ENCODE measurements at regions not wholly inside any gene's neighbourhood (a gene's known extent, or its start where the extent isn't known, plus 50 kb on each side); places are given as distances from the start of the nearest gene placed in this dataset.
A peak's percentile ranks its signal among the peaks of the same experiment; 100 is the strongest.

- no peak for DNase-seq (ENCODE audit: low read depth in 3 of 3)
Measured at GRCh38 chr2:24439971-24440340, 51.1 kb upstream of the NCOA1 start.

- DNase-seq (ENCODE audit: low read depth in 3 of 3), result no peak
Measured at GRCh38 chr2:24439280-24439970, 51.6 kb upstream of the NCOA1 start.

- DNase-seq (ENCODE audit: low read depth in 3 of 3), result no peak
Measured at GRCh38 chr2:24438106-24438505, 52.9 kb upstream of the NCOA1 start.

- no peak for DNase-seq (ENCODE audit: low read depth in 3 of 3)
Measured at GRCh38 chr2:24435391-24436316, 55.4 kb upstream of the NCOA1 start.

- DNase-seq (ENCODE audit: low read depth in 3 of 3), result no peak
Measured at GRCh38 chr2:24434541-24434940, 56.5 kb upstream of the NCOA1 start.

- no peak for DNase-seq (ENCODE audit: low read depth in 3 of 3)
Measured at GRCh38 chr2:24432735-24433134, 58.3 kb upstream of the NCOA1 start.

- DNase-seq (ENCODE audit: low read depth in 3 of 3), result no peak
Measured at GRCh38 chr2:24432121-24432520, 58.9 kb upstream of the NCOA1 start.

- no peak for DNase-seq (ENCODE audit: low read depth in 3 of 3)
Measured at GRCh38 chr2:24429197-24430074, 61.6 kb upstream of the NCOA1 start.

- no peak for DNase-seq (ENCODE audit: low read depth in 3 of 3)
Measured at GRCh38 chr2:24424387-24424786, 64.1 kb upstream of the ITSN2 start.

- no peak for DNase-seq (ENCODE audit: low read depth in 3 of 3)
Measured at GRCh38 chr2:24423095-24423494, 62.8 kb upstream of the ITSN2 start.

- peak in 2 of 3 experiments; percentile 18 to 32 for DNase-seq (ENCODE audit: low read depth in 3 of 3)
Measured at GRCh38 chr2:24421668-24422067, 61.3 kb upstream of the ITSN2 start.

GRCh38 chr2:24420373-24420772 is 60.0 kb upstream of the ITSN2 start:
- no peak for DNase-seq (ENCODE audit: low read depth in 3 of 3)

- no peak for DNase-seq (ENCODE audit: low read depth in 3 of 3)
Measured at GRCh38 chr2:24418166-24418841, 58.0 kb upstream of the ITSN2 start.

- DNase-seq (ENCODE audit: low read depth in 3 of 3), result no peak
Measured at GRCh38 chr2:24412812-24413211, 52.5 kb upstream of the ITSN2 start.

- DNase-seq (ENCODE audit: low read depth in 3 of 3), result no peak
Measured at GRCh38 chr2:24411488-24412151, 51.3 kb upstream of the ITSN2 start.

- no peak for DNase-seq (ENCODE audit: low read depth in 3 of 3)
Measured at GRCh38 chr2:24410976-24411375, 50.6 kb upstream of the ITSN2 start.

- DNase-seq (ENCODE audit: low read depth in 3 of 3), result peak in 1 of 3 experiments; percentile 10
Measured at GRCh38 chr2:24409700-24410556, 49.6 kb upstream of the ITSN2 start.

All from stimulated activated CD4-positive, alpha-beta T cell treated with anti-CD3 and anti-CD28 coated beads, TNF-alpha, amount 100 ng/mL, for 4 hours (primary cell).